Vagina (tissue), 2 donors: ENCODE measurements at regions not wholly inside any gene's neighbourhood (a gene's known extent, or its start where the extent isn't known, plus 50 kb on each side); places are given as distances from the start of the nearest gene placed in this dataset.

ENCODE experiments used
- DNase-seq, 2 donors: peaks; one replicate each; pipeline ENCODE4 v3.0.0-alpha.2; 2017; ENCODE audit errors: extremely low spot score in 2 of 2
- H3K27ac ChIP-seq: fragments of 200-600 bp; sonication (generic); one replicate; pipeline ENCODE4 v1.5.1; 2019
- H3K27me3 ChIP-seq: fragments of 200-600 bp; sonication (generic); one replicate; pipeline ENCODE4 v1.5.1; 2019
- H3K36me3 ChIP-seq, 2 donors: fragments of 200-600 bp; sonication (generic); one replicate each; pipeline ENCODE4 v1.5.1; 2017 to 2019
- H3K4me1 ChIP-seq: fragments of 200-600 bp; sonication (generic); one replicate; pipeline ENCODE4 v1.5.1; 2019
- H3K4me3 ChIP-seq, 2 donors: fragments of 200-600 bp; sonication (generic); 1 replicate in 1 of 2; 2 replicates in 1 of 2; pipeline ENCODE4 v1.5.1; 2016 to 2019
- H3K9me3 ChIP-seq: fragments of 200-600 bp; sonication (generic); one replicate; pipeline ENCODE4 v1.5.1; 2019
- CTCF ChIP-seq, 3 experiments: fragments of 450-650 bp in 2 of 3; fragments of 200-600 bp in 1 of 3; sonication (generic) in 1 of 3; IDR thresholded peaks; one replicate each; pipeline ENCODE4 v1.5.1; 2017 to 2019; ENCODE audit warnings: antibody characterized with exemption in 3 of 3, mild to moderate bottlenecking in 2 of 3, moderate library complexity in 2 of 3
- POLR2A ChIP-seq, 2 donors: fragments of 450-650 bp; IDR thresholded peaks; one replicate each; pipeline ENCODE4 v1.6.1; 2017; ENCODE audit warnings: antibody characterized with exemption in 2 of 2, mild to moderate bottlenecking in 2 of 2, moderate library complexity in 2 of 2
- POLR2AphosphoS5 ChIP-seq, 2 donors: sonication (generic); formaldehyde crosslinking; IDR thresholded peaks; one replicate each; pipeline ENCODE4 v1.9.0; 2017; ENCODE audit warnings: antibody characterized with exemption in 2 of 2, mild to moderate bottlenecking in 2 of 2, low read depth in 1 of 2; ENCODE audit not compliant: insufficient read depth in 1 of 2
- intact Hi-C: fragments of 100-400 bp; cut with DNase I; formaldehyde crosslinking; loops from one replicate; pipeline ENCODE4 v1.15.1; 2023

DNA sequence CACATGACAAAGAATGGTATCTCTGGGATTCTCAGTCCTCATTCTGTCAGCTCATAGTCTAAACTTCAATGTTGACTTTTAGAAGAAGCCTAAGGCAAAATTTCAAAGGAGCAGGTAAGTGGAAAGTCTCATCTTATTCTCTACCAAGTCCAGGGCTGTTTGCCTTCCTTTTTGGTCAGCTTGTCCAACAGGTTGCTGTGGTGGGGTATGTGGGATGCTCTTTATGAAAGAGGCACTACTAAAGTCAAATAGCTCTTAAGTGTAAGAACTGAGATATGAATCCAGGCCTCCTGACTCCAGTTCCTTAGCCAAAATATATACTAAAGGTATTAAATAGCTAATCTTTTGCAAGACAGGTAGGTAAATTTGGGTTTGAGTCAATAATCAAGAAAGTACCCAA, 540.6 kb upstream of the SPRY2 start:
- H3K4me1 ChIP-seq, result peaks cover 4% of the 10 kb centered on the region
- TF ChIP-seq POLR2AphosphoS5 (IDR thresholded peaks at IDR 0.05; ENCODE audit: insufficient read depth in 1 of 2, low read depth in 1 of 2), result no peak
- no peak for TF ChIP-seq CTCF (IDR thresholded peaks at IDR 0.05)
- TF ChIP-seq POLR2A (IDR thresholded peaks at IDR 0.05), result no peak
- no peak overlapping the region for H3K27ac ChIP-seq
- intact Hi-C loops, result no loop called here
- H3K27me3 ChIP-seq, result no peaks in the 10 kb centered on the region
- no peak overlapping the region for H3K4me3 ChIP-seq
- H3K36me3 ChIP-seq, result no peaks in the 10 kb centered on the region
- DNase-seq, result no peak
- H3K9me3 ChIP-seq, result no peaks in the 10 kb centered on the region

DNA sequence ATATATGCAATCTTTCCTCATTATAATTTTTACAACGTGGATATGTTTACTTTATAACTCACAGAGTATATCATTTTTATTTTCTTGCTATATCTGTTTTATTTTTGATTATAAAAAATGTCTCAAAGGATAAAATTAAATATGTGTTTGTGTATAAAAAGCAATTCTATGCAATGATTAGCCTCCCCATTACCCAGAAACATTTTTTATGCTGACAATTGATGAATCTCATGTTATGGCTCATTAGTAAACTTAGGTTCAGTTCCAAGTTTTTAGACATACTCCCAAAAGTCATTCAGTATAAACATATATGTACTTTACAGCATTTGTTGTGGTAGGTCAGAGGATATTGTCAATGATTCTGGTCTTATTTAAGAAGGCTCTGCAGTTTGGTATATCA, 540.1 kb upstream of the SPRY2 start:
- Histone ChIP-seq H3K27ac (no peak overlapping the region), H3K9me3 (no peaks in the 10 kb centered on the region), H3K4me3 (no peak overlapping the region), H3K4me1 (peaks cover 4% of the 10 kb centered on the region), H3K36me3 (no peaks in the 10 kb centered on the region), H3K27me3 (no peaks in the 10 kb centered on the region)
- intact Hi-C loops, result no loop called here
- TF ChIP-seq POLR2A (IDR thresholded peaks at IDR 0.05) (no peak), POLR2AphosphoS5 (IDR thresholded peaks at IDR 0.05; ENCODE audit: insufficient read depth in 1 of 2, low read depth in 1 of 2) (no peak), CTCF (IDR thresholded peaks at IDR 0.05) (no peak)
- no peak for DNase-seq

- Histone ChIP-seq H3K4me3 (no peak overlapping the region), H3K27ac (no peak overlapping the region), H3K27me3 (no peaks in the 10 kb centered on the region), H3K4me1 (peaks cover 4% of the 10 kb centered on the region), H3K9me3 (no peaks in the 10 kb centered on the region), H3K36me3 (no peaks in the 10 kb centered on the region)
- intact Hi-C loops, result no loop called here
- TF ChIP-seq POLR2A (IDR thresholded peaks at IDR 0.05) (no peak), CTCF (IDR thresholded peaks at IDR 0.05) (no peak), POLR2AphosphoS5 (IDR thresholded peaks at IDR 0.05; ENCODE audit: insufficient read depth in 1 of 2, low read depth in 1 of 2) (no peak)
- no peak for DNase-seq
Measured at GRCh38 chr13:80877944-80878241, 537.0 kb upstream of the SPRY2 start.

DNA sequence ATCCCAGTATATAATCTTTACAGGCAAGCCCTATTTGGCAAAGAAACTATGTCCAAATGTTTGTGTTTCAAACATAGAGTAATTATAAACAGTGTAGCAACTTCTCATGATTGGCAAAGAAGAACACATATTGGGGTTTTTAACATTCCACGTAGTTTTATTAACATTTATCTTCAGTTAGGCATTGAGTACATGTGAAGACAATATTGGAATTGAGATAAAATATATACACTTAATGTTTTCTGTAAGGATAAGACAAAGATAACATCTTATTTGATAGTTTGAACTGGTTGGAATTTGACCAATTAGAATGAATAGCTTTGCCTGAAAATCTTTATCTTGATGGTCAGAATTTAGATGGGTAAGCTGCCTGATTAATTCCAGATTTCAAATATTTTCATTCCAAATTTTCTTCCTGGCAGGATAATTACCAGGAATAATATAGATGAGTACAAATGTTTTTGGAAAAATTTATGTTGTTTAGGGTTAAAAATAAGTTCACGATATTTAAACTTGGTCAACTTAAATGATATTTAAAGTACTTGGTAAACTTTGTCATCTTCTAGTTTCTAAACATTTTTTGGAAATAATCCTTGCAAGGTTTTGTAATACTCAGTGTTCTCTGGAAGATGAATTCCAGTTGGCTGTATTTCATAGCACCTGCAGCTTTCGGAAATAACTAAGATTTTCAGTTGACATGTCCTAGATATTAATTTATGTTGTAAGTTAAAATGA, 536.5 kb upstream of the SPRY2 start:
- peaks cover 4% of the 10 kb centered on the region for H3K4me1 ChIP-seq

More for the DNA sequence above, 536.5 kb upstream of the SPRY2 start:
- H3K4me3 ChIP-seq, result no peak overlapping the region
- TF ChIP-seq POLR2A (IDR thresholded peaks at IDR 0.05) (no peak), CTCF (IDR thresholded peaks at IDR 0.05) (no peak), POLR2AphosphoS5 (IDR thresholded peaks at IDR 0.05; ENCODE audit: insufficient read depth in 1 of 2, low read depth in 1 of 2) (no peak)
- no peaks in the 10 kb centered on the region for H3K9me3 ChIP-seq
- intact Hi-C loops, result no loop called here
- H3K27ac ChIP-seq, result no peak overlapping the region
- no peaks in the 10 kb centered on the region for H3K27me3 ChIP-seq
- H3K36me3 ChIP-seq, result no peaks in the 10 kb centered on the region
- no peak for DNase-seq
